Femur (tissue), 1 donor: ENCODE measurements at regions not wholly inside any gene's neighbourhood (a gene's known extent, or its start where the extent isn't known, plus 50 kb on each side); places are given as distances from the start of the nearest gene placed in this dataset.
"Not testable (repeated sequence)": the region's sequence is repeated elsewhere in the genome, so short reads cannot be mapped to it uniquely, and the experiment has no call there.

ENCODE experiments used
- DNase-seq: peaks from one replicate; pipeline ENCODE4 v3.0.0-alpha.2; 2017

DNA sequence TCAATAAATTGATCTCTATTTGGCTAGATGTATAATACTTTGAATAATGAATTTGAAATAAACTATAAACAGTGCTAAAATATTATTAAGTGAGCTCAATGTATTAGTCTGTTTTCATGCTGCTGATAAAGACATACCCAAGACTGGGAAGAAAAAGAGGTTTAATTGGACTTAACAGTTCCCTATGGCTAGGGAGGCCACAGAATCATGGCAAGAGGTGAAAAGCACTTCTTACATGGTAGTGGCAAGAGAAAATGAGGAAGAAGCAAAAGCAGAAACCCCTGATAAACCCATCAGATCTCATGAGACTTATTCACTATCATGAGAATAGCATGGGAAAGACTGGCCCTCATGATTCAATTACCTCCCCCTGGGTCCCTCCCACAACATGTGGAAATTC, 2092.4 kb upstream of the ACO1 start:
- DNase-seq = not testable (repeated sequence)

DNA sequence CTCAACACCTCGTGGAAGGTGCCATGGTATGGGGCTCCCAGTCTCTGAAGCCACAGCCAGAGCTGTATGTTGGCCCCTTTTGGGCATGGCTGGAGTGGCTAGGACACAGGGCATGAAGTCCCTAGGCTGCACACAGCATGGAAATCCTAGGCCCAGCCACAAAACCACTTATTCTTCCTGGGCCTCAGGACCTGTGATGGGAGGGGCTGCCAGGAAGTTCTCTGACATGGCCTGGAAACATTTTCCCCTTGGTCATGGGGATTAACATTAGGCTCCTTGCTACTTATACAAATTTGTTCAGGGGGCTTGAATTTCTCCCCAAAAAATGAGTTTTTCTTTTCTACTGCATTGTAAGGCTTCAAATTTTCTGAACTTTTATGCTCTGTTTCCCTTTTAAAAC, 2091.2 kb upstream of the ACO1 start:
- no peak for DNase-seq

DNA sequence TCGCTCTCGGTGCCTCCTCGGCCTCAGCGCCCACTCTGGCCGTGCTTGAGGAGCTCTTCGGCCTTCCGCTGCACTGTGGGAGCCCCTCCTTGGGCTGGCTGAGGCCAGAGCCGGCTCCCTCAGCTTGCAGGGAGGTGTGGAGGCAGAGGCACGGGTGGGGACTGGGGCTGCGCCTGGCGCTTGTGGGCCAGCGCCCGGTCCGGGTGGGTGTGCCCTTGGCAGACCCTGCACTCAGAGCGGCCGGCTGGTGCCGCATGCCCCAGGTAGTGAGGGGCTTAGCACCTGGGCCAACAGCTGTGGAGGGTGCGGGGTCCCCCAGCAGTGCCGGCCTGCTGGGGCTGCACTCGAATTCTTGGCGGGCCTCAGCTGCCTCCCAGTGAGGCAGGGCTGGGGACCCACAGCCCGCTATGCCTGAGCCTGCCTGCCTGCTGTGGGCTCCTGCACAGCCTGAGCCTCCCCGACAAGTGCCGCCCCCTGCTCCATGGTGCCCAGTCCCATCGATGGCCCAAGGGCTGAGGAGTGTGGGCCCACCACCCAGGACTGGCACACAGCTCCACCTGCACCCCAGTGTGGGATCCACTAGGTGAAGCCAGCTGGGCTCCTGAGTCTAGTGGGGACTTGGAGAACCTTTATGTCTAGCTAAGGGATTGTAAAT, 2085.2 kb upstream of the ACO1 start:
- DNase-seq = no peak

DNA sequence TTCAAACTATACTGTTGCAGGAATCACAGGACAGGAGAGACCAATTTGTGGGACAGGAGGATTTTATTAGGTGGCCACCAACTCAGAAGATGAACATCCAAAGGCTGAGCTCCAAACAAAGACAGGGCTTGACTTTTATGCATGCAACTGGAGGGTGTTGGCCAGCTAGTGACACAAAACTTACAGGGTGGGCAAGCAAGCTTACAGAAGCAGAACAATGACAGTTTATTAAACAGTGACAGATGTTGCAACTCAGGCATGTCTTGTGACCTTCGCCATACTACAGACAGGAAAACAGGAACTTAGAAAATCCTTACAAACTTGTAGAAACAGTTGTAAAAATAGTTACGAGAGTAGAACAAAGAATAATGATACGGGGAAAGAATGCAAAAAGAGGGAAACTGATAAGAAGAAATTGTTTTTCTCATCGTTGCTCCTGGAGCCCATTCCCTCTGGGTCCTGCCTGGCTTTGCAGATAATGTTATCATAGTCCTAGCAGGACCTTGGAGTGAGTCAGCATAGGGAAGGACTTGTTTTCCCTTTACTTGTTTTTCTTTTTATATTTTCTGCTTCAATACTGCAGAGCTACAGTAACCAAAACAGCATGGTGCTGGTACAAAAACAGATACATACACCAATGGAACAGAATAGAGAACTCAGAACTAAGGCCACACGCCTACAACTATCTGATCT, 2083.0 kb upstream of the ACO1 start:
- DNase-seq = peak; percentile 23

DNA sequence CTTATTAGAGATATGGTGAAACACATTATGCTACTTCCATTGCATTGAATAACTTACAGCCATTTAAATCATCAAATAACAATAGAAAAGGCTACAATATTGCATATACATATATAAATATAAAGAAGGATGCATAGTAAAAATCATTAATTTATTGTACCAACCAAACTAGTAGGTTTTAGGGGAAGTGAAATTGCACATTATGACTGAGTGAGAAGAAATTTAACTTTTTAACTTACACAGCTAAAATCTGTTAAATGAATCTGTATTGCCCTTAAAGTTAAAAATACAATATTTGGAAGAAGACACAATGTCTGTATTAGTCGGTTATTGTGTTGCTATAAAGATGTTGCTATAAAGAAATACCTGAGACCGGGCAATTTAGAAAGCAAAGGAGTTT, 2073.7 kb upstream of the ACO1 start:
- no peak for DNase-seq

DNA sequence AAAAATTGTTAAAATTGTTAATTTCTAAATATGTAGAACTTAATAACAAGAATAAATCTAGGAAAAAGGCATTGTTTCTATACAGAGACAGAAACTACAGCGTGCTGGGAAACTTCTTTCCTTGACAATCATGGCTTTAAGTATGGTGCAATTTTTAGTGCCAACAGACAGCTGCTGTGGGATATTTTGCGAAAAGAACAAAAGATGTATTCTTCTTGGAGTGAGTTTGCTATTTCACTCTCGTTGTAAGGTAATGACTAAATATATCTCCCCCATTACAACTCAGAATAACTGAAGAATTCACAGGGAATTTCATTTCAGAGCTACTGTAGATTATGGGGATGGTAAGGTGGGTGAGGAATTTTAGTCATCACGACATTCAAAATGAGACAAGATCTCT, 2055.0 kb upstream of the ACO1 start:
- DNase-seq = no peak

DNA sequence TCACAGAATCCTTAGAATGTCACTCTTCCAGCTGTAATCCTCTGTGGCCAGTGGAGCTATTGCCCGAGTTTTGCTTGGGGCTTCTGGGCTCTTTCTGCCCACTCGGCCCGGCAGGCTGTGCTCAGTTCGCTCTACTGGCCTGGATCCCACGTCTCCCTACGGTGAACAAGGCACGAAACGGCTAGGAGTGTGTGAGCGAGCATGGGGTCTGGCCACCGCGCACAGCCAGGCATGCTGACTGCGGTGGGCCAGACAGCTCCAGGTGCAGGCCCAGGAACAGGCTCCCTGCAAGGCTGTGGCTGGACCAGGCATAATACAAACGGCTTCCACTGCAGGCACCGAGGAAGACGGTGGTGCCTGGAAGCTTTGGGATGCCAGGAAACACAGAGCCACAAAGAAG, 2035.5 kb upstream of the ACO1 start:
- DNase-seq = no peak

DNA sequence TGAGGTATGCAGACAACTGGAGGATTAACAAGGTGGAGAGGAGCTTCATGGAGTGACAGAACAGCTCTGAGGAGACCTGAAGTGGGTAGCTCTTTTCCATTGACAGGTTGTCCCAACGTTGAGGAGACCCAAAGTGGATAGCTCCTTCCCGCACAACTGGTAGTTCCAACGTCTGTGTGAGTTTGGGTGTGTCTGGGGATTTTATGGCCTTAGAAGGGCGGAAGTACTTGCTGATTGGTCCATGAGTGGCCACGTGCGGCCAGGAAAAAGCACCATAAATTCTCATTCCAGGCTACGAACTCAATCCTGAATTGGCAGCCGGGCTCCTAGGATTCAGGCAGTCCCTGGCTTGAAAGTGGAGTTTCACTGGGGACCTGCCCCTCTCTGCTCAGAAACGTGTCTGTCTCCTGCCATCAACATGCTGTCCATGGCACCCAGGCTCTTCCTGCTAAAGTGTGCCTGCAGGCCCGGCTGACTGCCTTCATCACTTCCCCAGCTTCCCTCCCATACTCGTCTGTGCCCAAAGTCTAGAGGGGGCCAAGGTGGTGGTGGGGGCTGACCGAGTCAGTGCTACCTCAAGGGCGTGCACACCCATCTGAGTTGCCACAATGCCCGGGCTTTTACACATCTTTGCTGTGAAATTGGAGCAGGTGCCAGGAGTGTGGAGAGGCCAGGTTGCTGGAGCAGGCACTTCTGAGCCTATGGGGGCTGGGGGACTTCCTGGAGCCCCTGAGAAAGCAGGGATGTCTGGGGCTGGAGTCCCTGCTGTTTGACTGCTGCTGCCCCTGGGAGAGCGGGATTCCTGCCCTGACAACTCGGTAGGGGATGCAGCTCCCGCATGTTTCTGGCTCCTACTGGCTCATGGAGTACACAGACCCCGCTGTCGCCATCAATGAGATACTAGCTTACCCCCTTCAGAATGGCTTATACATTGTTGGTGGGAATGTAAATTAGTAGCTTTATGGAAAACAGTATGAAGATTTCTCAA, 2034.6 kb upstream of the ACO1 start:
- no peak for DNase-seq

DNA sequence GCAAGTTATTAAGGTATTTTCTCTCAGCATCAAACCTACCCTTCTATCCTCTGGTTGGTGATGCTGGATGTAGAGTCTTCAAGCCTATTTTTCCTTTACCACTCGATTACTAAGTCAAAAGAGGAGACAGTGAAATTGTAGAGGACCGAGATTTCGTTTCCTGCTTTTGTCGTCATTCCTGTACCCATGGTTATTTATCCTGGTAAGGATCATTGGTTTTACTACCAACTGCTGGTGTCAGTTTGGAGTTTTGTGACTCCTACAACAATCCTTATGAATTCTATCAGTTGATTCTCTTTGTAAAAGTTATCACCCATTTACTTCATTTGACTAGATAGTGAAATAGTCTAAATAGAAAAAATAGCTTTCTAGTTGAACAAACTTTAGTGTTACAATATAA, 2028.2 kb upstream of the ACO1 start:
- no peak for DNase-seq

DNA sequence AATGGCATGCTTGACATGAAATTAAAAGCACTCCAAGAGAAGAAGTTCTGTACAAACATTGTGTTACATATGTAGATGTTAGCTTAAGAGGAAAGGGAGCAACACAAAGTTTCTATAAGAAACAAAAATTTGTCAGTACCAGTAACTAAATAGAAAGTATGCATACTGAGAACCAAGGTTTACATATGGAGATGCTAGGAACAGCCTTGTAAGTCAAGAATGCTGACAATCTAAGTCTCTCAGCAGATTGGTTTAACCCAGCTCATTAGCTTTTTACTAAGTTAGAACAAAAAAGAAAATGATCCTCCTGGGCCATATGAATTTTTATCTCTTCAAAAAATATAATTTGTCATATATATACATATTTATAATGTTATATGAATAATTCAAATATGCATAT, 2022.1 kb upstream of the ACO1 start:
- no peak for DNase-seq

DNA sequence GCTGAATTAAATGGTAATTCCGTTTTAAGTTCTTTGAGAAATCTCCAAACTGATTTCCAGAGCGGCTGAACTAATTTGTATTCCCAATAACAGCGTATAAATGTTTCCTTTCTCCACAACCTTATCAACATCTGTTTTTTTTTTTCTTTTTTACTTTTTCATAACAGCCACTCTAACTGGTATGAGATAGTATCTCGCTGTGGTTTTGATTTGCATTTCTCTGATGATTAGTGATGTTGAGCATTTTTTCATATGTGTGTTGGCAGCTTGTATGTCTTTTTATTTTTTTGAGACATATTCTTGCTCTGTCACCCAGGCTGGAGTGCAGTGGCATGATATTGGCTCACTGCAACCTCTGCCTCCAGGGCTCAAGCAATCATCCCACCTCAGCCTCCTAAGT, 2018.3 kb upstream of the ACO1 start:
- DNase-seq = not testable (repeated sequence)

DNA sequence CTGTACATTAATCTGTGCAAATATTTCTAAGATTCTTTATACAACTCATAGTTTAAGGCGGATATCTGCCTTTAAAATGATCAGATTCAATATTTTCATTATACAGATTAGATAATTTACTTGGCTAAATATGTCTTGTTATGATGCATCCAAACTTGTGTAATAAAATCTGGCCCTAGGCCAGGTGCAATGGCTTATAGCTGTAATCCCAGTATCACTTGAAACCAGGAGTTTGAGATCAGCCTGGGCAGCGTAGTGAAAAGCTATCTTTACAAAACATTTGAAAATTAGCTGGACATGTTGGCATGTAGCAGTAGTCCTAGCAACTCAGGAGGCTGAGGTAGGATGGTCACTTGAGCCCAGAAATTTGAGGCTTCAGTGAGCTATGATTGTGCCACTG, 2002.2 kb upstream of the ACO1 start:
- no peak for DNase-seq

DNA sequence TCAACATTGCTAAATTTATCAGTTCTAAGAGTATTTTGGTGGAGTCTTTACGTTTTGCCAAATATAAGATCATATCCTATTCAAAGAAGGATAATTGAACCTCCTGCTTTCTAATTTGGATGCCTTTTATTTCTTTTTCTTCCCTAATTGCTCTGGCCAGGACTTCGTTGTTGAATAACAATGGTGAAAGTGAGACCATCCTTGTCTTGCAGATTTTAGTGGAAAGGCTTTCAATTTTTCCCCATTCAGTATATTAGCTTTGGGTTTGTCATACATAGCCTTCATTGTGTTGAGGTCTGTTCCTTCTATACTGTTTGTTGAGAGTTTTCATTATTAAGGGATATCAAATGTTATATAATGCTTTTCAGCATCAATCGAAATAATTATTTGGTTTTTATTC, 1974.2 kb upstream of the ACO1 start:
- no peak for DNase-seq

DNA sequence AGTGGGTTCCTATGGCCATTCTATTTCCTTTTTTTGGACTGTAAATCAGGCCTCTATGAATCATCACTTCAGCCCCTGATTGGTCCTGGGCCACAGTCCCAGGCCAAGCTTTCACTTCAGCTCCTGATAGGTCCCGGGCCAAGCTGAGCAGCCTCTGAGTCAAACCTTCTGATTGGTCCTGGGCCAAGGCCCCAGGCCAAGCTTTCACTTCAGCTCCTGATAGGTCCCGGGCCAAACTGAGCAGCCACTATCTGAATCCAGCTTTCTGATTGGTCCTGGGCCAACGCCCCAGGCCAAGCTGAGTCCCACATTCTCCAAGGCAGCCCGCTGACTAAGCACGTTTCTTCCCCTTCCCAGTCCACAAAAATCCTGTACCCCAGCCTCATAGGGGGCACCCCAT, 1972.9 kb upstream of the ACO1 start:
- DNase-seq = no peak

DNA sequence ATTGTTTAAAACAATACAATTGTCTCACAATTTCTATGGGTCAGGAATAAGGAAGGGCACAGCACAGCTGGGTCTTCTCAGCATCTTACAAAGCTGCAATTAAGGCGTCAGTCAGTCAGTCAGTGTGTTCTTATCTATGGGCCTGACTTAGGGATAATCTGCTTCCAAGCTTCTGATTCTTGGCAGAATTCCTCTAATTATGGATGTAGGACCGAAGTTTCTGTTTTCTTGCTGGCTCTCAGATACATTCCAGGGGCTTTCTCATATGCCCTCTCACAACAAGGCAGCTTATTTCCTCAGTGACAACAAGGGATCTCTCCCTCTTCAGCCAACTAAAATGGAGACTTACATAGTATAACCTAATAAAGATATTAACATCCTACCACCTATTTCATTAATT, 1925.3 kb upstream of the ACO1 start:
- no peak for DNase-seq

DNA sequence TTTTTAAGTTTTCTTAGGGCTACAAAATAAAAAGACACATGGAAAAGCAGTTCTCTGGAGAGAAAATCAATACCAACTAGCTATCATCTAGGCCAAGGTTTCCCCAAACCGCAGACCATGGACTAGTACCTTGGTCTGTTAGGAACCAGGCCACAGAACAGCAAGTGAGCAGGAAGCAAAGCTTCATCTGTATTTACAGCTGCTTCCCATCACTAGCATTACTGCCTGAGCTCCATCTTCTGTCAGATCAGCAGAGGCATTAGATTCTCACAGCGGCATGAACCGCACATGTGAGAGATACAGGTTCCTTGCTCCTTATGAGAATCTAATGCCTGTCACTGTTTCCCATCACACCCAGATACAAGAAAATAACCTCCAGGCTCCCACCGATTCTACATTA, 1907.6 kb upstream of the ACO1 start:
- no peak for DNase-seq

DNA sequence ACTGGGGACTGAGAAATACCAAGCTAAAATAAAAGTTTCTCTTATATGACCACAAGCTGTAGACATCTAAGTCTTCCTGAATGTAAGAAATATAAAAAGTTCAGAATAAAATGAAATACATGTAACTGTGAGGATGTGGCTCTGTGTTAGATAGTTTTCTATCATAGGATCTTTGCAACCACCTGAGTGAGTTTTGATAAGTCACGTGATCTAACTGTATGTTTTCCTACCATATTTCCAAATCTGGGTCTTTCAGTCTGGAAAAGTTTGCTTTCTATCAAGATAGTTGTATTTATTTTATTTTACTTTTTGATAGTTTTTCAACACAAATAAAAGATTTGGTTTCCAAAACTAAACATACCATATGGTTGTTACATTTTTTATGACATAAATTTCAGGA, 1905.8 kb upstream of the ACO1 start:
- DNase-seq = no peak

DNA sequence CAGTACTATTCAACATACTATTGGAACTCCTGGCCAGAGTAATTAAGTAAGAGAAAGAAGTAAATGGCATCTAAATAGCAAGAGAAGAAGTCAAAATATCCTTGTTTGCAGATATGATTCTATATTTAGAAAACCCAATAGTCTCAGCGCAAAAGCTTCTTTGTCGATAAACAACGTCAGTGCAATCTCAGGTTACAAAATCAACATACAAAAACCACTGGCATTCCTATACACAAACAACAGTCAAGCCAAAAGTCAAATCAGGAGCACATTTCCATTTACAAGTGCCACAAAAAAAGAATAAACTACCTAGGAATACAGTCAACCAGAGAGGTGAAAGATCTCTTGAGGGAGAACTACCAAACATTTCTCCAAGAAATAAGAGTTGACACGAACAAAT, 1901.9 kb upstream of the ACO1 start:
- no peak for DNase-seq

DNA sequence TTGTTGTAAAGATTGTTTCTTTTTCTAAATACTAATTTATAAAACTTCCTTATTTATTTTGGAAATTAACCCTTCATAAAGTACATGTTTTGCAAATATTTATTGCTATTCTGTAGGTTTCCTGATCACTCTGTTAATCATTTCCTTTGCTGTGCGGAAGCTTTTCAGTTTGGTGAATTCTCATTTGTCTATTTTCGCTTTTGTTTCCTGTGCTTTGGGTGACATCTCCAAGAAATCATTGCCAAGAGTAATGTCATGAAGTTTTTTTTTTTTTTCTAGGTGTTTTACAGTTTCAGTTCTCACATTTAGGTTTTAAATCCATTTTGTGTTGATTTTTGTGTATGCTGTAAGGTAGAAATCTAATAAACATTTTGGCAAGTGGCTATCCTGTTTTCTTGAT, 1899.8 kb upstream of the ACO1 start:
- DNase-seq = no peak

DNA sequence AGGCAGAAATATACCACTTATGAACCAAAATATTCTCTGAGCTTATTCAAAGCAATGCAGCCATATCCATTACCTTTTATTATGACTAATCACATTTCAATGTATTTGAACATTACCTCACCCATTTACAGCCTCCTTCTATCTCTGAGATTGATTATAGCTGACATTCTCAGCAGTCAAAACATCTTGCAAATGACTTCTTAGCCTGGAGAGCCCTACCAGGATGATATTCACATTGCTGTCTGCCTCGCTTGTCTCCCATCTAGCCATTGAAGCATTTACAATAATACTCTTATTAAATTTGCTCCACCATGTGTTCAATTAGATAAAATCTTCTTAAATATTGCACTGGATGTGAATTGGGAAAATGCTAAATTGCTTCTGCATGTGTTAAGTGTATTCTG, 1879.9 kb upstream of the ACO1 start:
- no peak for DNase-seq

DNA sequence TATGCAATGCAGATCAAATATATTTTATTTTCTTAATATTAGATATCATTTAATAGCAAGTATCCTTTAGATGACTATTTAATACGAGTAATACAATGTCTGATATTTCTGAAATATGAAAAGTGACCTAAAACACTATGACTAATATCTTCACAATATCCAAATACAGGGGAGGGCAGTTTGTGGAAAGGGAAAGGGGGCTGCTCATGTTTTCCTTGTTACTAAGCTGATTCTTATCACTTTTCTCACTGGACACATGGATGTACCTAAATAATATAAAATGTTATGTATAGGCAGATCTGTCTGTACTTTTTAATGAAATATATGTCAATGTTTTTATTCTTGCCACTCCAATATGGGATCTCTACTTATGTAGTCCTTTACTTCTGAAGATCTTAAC, 1879.1 kb upstream of the ACO1 start:
- DNase-seq = no peak

DNA sequence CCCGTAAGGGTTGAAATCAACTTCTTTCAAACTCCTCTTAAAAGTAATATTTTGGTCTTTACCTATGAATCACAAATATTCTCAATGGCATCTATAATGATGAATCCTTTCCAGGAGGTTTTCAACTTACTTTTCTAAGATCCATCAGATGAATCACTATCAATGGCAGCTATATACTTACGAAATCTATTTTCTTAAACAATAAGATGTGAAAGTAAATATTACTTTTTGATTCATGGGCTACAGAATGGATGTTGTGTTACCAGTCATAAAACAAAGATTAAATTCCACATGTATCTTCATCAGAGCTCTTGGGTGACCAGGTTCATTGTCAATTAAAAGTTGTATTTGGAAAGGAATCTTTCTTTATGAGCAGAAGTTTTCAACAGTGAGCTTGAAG, 1877.7 kb upstream of the ACO1 start:
- DNase-seq = no peak

DNA sequence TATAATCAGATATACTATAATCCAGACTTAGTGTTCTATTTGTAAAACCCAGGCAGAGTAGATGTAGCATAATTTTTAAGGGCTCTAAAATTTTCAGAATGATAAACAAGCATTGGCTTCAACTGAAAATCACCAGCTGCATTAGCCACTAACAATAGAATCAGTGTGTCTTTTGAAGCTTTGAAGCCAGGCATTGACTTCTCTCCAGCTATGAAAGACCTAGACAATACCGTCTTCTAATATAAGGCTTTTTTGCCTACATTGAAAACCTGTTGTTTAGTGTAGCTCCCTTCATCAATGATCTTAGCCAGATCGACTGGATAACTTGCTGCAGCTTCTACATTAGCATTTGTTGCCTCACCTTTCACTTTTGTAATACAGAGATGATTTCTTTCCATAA, 1877.3 kb upstream of the ACO1 start:
- no peak for DNase-seq

DNA sequence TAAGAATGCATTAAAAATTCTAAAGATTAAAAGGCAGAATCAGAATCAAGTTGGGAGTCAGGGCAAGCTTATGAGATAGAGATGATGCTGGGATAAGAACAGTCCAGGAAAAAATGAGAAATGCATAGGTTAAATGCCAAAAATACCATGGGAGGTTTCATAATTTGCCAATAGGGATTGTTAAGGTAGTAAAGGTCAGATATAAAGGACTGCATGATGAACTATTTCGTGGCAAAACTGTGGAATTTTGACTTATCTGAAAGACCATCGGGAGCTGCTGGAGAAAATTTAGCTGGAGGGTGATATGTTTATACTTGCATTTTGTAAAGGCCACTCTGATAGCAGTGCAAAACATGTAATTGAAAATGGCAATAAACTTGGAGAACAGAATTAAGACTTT, 1872.8 kb upstream of the ACO1 start:
- DNase-seq = no peak
